H9 (cell line): ENCODE measurements at regions not wholly inside any gene's neighbourhood (a gene's known extent, or its start where the extent isn't known, plus 50 kb on each side); places are given as distances from the start of the nearest gene placed in this dataset.

Experiments used
- DNase-seq: peaks from one replicate; pipeline ENCODE4 v3.0.0-alpha.2; 2017
- H2AFZ ChIP-seq: one replicate; pipeline ENCODE4 v1.6.1; 2013; ENCODE audit warnings: mild to moderate bottlenecking, low read length, control low read depth, moderate library complexity
- H2AK5ac ChIP-seq: 2 replicates; pipeline ENCODE4 v1.6.1; 2013; ENCODE audit warnings: low read length, control low read depth, mixed read lengths; ENCODE audit not compliant: insufficient read length
- H2BK120ac ChIP-seq: one replicate; pipeline ENCODE4 v1.6.1; 2013; ENCODE audit warnings: low read depth, mild to moderate bottlenecking, low read length, control low read depth, inconsistent platforms; ENCODE audit not compliant: poor library complexity, severe bottlenecking
- H2BK12ac ChIP-seq: 2 replicates; pipeline ENCODE4 v1.6.1; 2013; ENCODE audit warnings: low read length, control low read depth, mixed read lengths, low read depth; ENCODE audit not compliant: insufficient read length
- H2BK15ac ChIP-seq: 2 replicates; pipeline ENCODE4 v1.6.1; 2013; ENCODE audit warnings: low read depth, low read length, control low read depth
- H2BK20ac ChIP-seq: one replicate; pipeline ENCODE4 v1.6.1; 2013; ENCODE audit warnings: low read depth, mild to moderate bottlenecking, low read length, control low read depth, inconsistent platforms; ENCODE audit not compliant: poor library complexity, severe bottlenecking
- H2BK5ac ChIP-seq: 2 replicates; pipeline ENCODE4 v1.6.1; 2013; ENCODE audit warnings: low read length, control low read depth, mixed read lengths; ENCODE audit not compliant: insufficient read length
- H3K14ac ChIP-seq: 2 replicates; pipeline ENCODE4 v1.6.1; 2013; ENCODE audit warnings: low read length, control low read depth; ENCODE audit not compliant: insufficient read depth
- H3K18ac ChIP-seq: 2 replicates; pipeline ENCODE4 v1.6.1; 2013; ENCODE audit warnings: low read depth, mild to moderate bottlenecking, mixed read lengths, low read length, control low read depth; ENCODE audit not compliant: insufficient read length
- H3K23ac ChIP-seq: 2 replicates; pipeline ENCODE4 v1.6.1; 2013; ENCODE audit warnings: low read length, control low read depth, mixed read lengths, low read depth; ENCODE audit not compliant: insufficient read length
- H3K23me2 ChIP-seq: 2 replicates; pipeline ENCODE4 v1.6.1; 2013; ENCODE audit warnings: low read depth, mild to moderate bottlenecking, mixed read lengths, low read length, control low read depth; ENCODE audit not compliant: insufficient read length, poor library complexity, severe bottlenecking
- H3K27ac ChIP-seq: 2 replicates; pipeline ENCODE4 v1.5.1; 2013; ENCODE audit warnings: low read length, control low read depth, mixed read lengths, low read depth; ENCODE audit not compliant: insufficient read length
- H3K27me3 ChIP-seq: 2 replicates; pipeline ENCODE4 v1.6.1; 2013; ENCODE audit warnings: low read length, control low read depth, inconsistent platforms; ENCODE audit not compliant: insufficient read depth
- H3K4ac ChIP-seq: 2 replicates; pipeline ENCODE4 v1.6.1; 2013; ENCODE audit warnings: low read depth, mild to moderate bottlenecking, control low read depth, inconsistent platforms, low read length, moderate library complexity
- H3K4me1 ChIP-seq: 2 replicates; pipeline ENCODE4 v1.6.1; 2013; ENCODE audit warnings: low read length, control low read depth, inconsistent platforms; ENCODE audit not compliant: insufficient read depth
- H3K4me2 ChIP-seq: 2 replicates; pipeline ENCODE4 v1.6.1; 2013; ENCODE audit warnings: low read length, control low read depth, mixed read lengths; ENCODE audit not compliant: insufficient read length, insufficient read depth
- H3K56ac ChIP-seq: 2 replicates; pipeline ENCODE4 v1.6.1; 2013; ENCODE audit warnings: low read depth, mild to moderate bottlenecking, mixed read lengths, low read length, control low read depth; ENCODE audit not compliant: insufficient read length
- H3K79me1 ChIP-seq: 2 replicates; pipeline ENCODE4 v1.6.1; 2013; ENCODE audit warnings: low read depth, mild to moderate bottlenecking, moderate library complexity, low read length, control low read depth, inconsistent platforms; ENCODE audit not compliant: insufficient read depth, poor library complexity, severe bottlenecking
- H3K79me2 ChIP-seq: 2 replicates; pipeline ENCODE4 v1.6.1; 2013; ENCODE audit warnings: low read length, control low read depth, inconsistent platforms; ENCODE audit not compliant: insufficient read depth
- H3K9ac ChIP-seq: 2 replicates; pipeline ENCODE4 v1.6.1; 2013; ENCODE audit warnings: low read length, control low read depth, mixed read lengths; ENCODE audit not compliant: insufficient read length; ENCODE audit errors: extremely low read depth
- H3K9me3 ChIP-seq: one replicate; pipeline ENCODE4 v1.6.1; 2013; ENCODE audit warnings: low read depth, low read length, inconsistent platforms; ENCODE audit not compliant: control insufficient read depth
- H3T11ph ChIP-seq: one replicate; pipeline ENCODE4 v1.6.1; 2013; ENCODE audit warnings: mild to moderate bottlenecking, low read length, control low read depth, inconsistent platforms
- H4K20me1 ChIP-seq: one replicate; pipeline ENCODE4 v1.6.1; 2013; ENCODE audit not compliant: control insufficient read depth, insufficient read length, insufficient read depth
- H4K5ac ChIP-seq: 2 replicates; pipeline ENCODE4 v1.6.1; 2013; ENCODE audit warnings: low read depth, mild to moderate bottlenecking, mixed read lengths, low read length, control low read depth; ENCODE audit not compliant: insufficient read length
- H4K8ac ChIP-seq: replicated peaks from 2 replicates; pipeline ENCODE4 v1.6.1; 2013; ENCODE audit warnings: low read length, control low read depth, mixed read lengths, low read depth; ENCODE audit not compliant: insufficient read length
- H4K91ac ChIP-seq: 2 replicates; pipeline ENCODE4 v1.6.1; 2013; ENCODE audit warnings: low read depth, mild to moderate bottlenecking, moderate library complexity, mixed read lengths, low read length, control low read depth; ENCODE audit not compliant: insufficient read length
- H3K27ac Mint-ChIP-seq, 3 experiments: 2 replicates in 2 of 3; 3 replicates in 1 of 3; pipeline ENCODE4 v1.8.0; 2020 to 2021; ENCODE audit warnings: mixed read lengths in 3 of 3, mild to moderate bottlenecking in 1 of 3, moderate library complexity in 1 of 3
- H3K27me3 Mint-ChIP-seq: 2 replicates; pipeline ENCODE4 v1.8.0; 2021; ENCODE audit warnings: low read depth, mild to moderate bottlenecking, moderate library complexity, mixed read lengths
- H3K36me3 Mint-ChIP-seq, 3 experiments: 2 replicates in 2 of 3; 3 replicates in 1 of 3; pipeline ENCODE4 v1.8.0; 2020 to 2021; ENCODE audit warnings: low read depth in 3 of 3, mixed read lengths in 3 of 3; ENCODE audit not compliant: insufficient read depth in 1 of 3
- H3K4me1 Mint-ChIP-seq, 2 experiments: 2 replicates each; pipeline ENCODE4 v1.8.0; 2020; ENCODE audit warnings: mixed read lengths in 2 of 2
- H3K4me3 Mint-ChIP-seq, 2 experiments: 2 replicates in 1 of 2; 3 replicates in 1 of 2; pipeline ENCODE4 v1.8.0; 2020 to 2021; ENCODE audit warnings: mild to moderate bottlenecking in 2 of 2, mixed read lengths in 2 of 2, moderate library complexity in 1 of 2
- H3K9me3 Mint-ChIP-seq, 2 experiments: 2 replicates in 1 of 2; 3 replicates in 1 of 2; pipeline ENCODE4 v1.8.0; 2020; ENCODE audit warnings: mild to moderate bottlenecking in 2 of 2, mixed read lengths in 2 of 2, moderate library complexity in 1 of 2
- WGBS: extraction: QIAGEN DNeasy Blood & Tissue Kit; methylation state at CpG from one replicate; pipeline ENCODE4 v1.1.7; 2013; ENCODE audit warnings: missing lambda C conversion rate, low lambda C conversion rate, mixed read lengths; ENCODE audit not compliant: insufficient read length; ENCODE audit errors: extremely low coverage; 5-methylcytosine and 5-hydroxymethylcytosine counted together
- TF ChIP-seq, protein P1 (sequence below): fragments of 200-600 bp; sonication (generic); conservative IDR thresholded peaks from 3 replicates; pipeline ENCODE4 v1.8.0; 2021; ENCODE audit warnings: antibody characterized with exemption, mild to moderate bottlenecking

- Histone ChIP-seq H3K27me3 (no peaks in the 10 kb centered on the region), H3K9me3 (no peaks in the 10 kb centered on the region), H2AK5ac (no peak overlapping the region), H3K4me1 (no peaks in the 10 kb centered on the region), H2AFZ (no peak overlapping the region), H3K9ac (no peak overlapping the region), H3K79me2 (no peaks in the 10 kb centered on the region), H4K5ac (no peak overlapping the region), H3K23ac (no peak overlapping the region), H3T11ph (no peak overlapping the region), H2BK15ac (no peak overlapping the region), H2BK5ac (no peak overlapping the region), H4K91ac (no peak overlapping the region), H2BK12ac (no peak overlapping the region), H3K27ac (no peak overlapping the region), H3K14ac (no peak overlapping the region), H3K79me1 (no peaks in the 10 kb centered on the region), H3K18ac (no peak overlapping the region), H3K4ac (no peak overlapping the region), H3K56ac (no peak overlapping the region), H4K8ac (no peak overlapping the region), H2BK20ac (no peak overlapping the region), H3K23me2 (no peaks in the 10 kb centered on the region), H3K4me2 (no peak overlapping the region), H2BK120ac (no peak overlapping the region), H4K20me1 (no peaks in the 10 kb centered on the region)
- TF ChIP-seq, protein P1, sequence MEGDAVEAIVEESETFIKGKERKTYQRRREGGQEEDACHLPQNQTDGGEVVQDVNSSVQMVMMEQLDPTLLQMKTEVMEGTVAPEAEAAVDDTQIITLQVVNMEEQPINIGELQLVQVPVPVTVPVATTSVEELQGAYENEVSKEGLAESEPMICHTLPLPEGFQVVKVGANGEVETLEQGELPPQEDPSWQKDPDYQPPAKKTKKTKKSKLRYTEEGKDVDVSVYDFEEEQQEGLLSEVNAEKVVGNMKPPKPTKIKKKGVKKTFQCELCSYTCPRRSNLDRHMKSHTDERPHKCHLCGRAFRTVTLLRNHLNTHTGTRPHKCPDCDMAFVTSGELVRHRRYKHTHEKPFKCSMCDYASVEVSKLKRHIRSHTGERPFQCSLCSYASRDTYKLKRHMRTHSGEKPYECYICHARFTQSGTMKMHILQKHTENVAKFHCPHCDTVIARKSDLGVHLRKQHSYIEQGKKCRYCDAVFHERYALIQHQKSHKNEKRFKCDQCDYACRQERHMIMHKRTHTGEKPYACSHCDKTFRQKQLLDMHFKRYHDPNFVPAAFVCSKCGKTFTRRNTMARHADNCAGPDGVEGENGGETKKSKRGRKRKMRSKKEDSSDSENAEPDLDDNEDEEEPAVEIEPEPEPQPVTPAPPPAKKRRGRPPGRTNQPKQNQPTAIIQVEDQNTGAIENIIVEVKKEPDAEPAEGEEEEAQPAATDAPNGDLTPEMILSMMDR, result no peak
- H3K27me3 Mint-ChIP-seq, result no peaks in the 10 kb centered on the region; the same call in 1 of the 2 replicates
- H3K4me1 Mint-ChIP-seq, result no peaks in the 10 kb centered on the region
- H3K9me3 Mint-ChIP-seq, result peaks cover 3 to 8% of the 10 kb centered on the region in 2 experiments; a peak in 3 of 5 replicates
- H3K27ac Mint-ChIP-seq, result no peak overlapping the region
- H3K4me3 Mint-ChIP-seq, result no peak overlapping the region
- no CpG with 5 or more reads among the region's 4 CpGs for WGBS
- no peak for DNase-seq
- H3K36me3 Mint-ChIP-seq, result no peaks in the 10 kb centered on the region
Measured at GRCh38 chr19:32154418-32154817, 191.0 kb upstream of the ZNF507 start.
